ENCODE measurements at regions not wholly inside any gene's neighbourhood (a gene's known extent, or its start where the extent isn't known, plus 50 kb on each side); places are given as distances from the start of the nearest gene placed in this dataset.

DNA sequence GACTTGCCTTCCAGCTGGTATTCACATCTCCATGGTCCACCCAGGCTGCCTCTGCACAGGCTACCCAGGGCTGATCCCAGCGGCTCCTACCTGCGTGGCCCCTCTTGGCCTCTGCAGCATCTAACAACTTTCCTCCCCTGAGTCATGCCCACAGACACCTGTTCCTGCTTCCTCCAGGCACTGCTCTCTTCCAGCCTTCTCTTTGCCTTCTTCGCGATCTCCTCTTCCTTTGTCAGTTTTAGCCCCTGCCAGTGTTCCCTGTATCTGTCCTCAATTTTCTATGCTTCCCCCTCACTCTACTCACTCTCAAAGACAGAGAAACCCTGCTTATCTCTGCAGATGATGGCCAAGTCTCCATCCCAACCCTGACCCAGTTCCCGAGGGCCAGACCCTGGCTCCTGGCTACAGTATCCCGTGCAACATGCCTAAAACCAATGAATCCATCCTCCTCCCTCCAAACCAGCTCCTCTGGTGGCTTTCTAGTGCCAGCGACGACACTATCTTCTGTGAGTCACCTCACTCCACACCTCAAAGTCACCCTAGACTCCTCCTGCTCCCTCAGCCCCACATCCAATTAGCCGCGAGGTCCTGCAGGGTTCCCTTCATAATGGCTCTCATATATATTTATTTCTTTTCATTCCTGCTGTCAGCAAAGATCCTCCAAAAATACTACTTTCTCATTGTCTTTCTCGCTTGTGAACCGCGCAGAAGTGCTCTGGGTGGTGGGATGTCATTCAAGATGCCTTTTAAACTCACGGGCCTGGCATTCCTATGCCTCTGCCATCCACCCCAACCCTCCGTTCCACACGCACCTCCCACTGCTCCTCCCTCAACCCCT lies 259.2 kb downstream of the TOMM20 start:
- TF ChIP-seq EZH2phosphoT487 (IDR thresholded peaks at IDR 0.05; ENCODE audit: borderline replicate concordance, low read depth, low read length): no peak
- TF ChIP-seq, protein P1, sequence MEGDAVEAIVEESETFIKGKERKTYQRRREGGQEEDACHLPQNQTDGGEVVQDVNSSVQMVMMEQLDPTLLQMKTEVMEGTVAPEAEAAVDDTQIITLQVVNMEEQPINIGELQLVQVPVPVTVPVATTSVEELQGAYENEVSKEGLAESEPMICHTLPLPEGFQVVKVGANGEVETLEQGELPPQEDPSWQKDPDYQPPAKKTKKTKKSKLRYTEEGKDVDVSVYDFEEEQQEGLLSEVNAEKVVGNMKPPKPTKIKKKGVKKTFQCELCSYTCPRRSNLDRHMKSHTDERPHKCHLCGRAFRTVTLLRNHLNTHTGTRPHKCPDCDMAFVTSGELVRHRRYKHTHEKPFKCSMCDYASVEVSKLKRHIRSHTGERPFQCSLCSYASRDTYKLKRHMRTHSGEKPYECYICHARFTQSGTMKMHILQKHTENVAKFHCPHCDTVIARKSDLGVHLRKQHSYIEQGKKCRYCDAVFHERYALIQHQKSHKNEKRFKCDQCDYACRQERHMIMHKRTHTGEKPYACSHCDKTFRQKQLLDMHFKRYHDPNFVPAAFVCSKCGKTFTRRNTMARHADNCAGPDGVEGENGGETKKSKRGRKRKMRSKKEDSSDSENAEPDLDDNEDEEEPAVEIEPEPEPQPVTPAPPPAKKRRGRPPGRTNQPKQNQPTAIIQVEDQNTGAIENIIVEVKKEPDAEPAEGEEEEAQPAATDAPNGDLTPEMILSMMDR (conservative IDR thresholded peaks at IDR 0.05; ENCODE audit: low read length): no peak

All from OCI-LY7 (cell line).